BLaER1 treated with 17β-estradiol and CSF1 and Interleukin-3, amounts not matched to agents 10 nM and 100 nM (cell line): ENCODE measurements at regions not wholly inside any gene's neighbourhood (a gene's known extent, or its start where the extent isn't known, plus 50 kb on each side); places are given as distances from the start of the nearest gene placed in this dataset.

Experiments used
- H3K27ac ChIP-seq, 11 experiments: shearing (Covaris generic); formaldehyde crosslinking; 2 replicates each; pipeline ENCODE4 v1.8.1; 2022
- H3K27me3 ChIP-seq, 11 experiments: shearing (Covaris generic); formaldehyde crosslinking; 2 replicates each; pipeline ENCODE4 v1.8.1; 2022
- H3K36me3 ChIP-seq, 11 experiments: shearing (Covaris generic); formaldehyde crosslinking; 2 replicates each; pipeline ENCODE4 v1.8.1; 2022
- H3K4me1 ChIP-seq, 10 experiments: shearing (Covaris generic); formaldehyde crosslinking; 2 replicates each; pipeline ENCODE4 v1.8.1; 2022
- H3K4me2 ChIP-seq, 11 experiments: shearing (Covaris generic); formaldehyde crosslinking; 2 replicates each; pipeline ENCODE4 v1.8.1; 2022
- H3K4me3 ChIP-seq, 10 experiments: shearing (Covaris generic); formaldehyde crosslinking; 2 replicates each; pipeline ENCODE4 v1.8.1; 2022
- H3K9ac ChIP-seq, 11 experiments: shearing (Covaris generic); formaldehyde crosslinking; 2 replicates each; pipeline ENCODE4 v1.8.1; 2022
- H3K9me3 ChIP-seq, 11 experiments: shearing (Covaris generic); formaldehyde crosslinking; replicated peaks in 1 of 11; 2 replicates each; pipeline ENCODE4 v1.8.1; 2022
- H4K20me1 ChIP-seq, 11 experiments: shearing (Covaris generic); formaldehyde crosslinking; 2 replicates each; pipeline ENCODE4 v1.8.1; 2022
- Cebpa-rat ChIP-seq, 11 experiments: shearing (Covaris generic); IDR thresholded peaks; 2 replicates each; pipeline ENCODE4 v1.8.1; 2022

- TF ChIP-seq Cebpa-rat (IDR thresholded peaks at IDR 0.05) = no peak
- Histone ChIP-seq H3K27ac (no peak overlapping the region), H3K36me3 (no peaks in the 10 kb centered on the region), H3K9ac (no peak overlapping the region), H3K4me3 (no peak overlapping the region), H3K27me3 (no peaks in the 10 kb centered on the region), H3K4me2 (peak overlapping the region in 6 of 11 experiments; percentile 24 to 59 (median 50); a peak in 10 of 22 replicates), H3K9me3 (no peaks in the 10 kb centered on the region), H3K4me1 (peaks cover 0 to 13% (median 7%) of the 10 kb centered on the region in 10 experiments; a peak in 11 of 20 replicates), H4K20me1 (peaks cover 0 to 18% (median 0%) of the 10 kb centered on the region in 11 experiments; a peak in 2 of 22 replicates)
Observed at GRCh38 chr4:182189103-182189878, 53.9 kb upstream of the TENM3 start.

- Histone ChIP-seq H3K9me3 (no peaks in the 10 kb centered on the region), H3K36me3 (no peaks in the 10 kb centered on the region), H3K27ac (no peak overlapping the region), H4K20me1 (peaks cover 0 to 15% (median 0%) of the 10 kb centered on the region in 11 experiments; a peak in 2 of 22 replicates), H3K4me3 (no peak overlapping the region), H3K27me3 (no peaks in the 10 kb centered on the region), H3K4me2 (0 out of 22 replicates have a peak overlapping the region, but pooled peaks of 1 of the 11 experiments have one; percentile 49), H3K4me1 (peaks cover 0 to 13% (median 7%) of the 10 kb centered on the region in 10 experiments; a peak in 11 of 20 replicates), H3K9ac (no peak overlapping the region)
- no peak for TF ChIP-seq Cebpa-rat (IDR thresholded peaks at IDR 0.05)
Observed at GRCh38 chr4:182190306-182190705, 52.9 kb upstream of the TENM3 start.

GRCh38 chr4:182192511-182193181 lies 50.6 kb upstream of the TENM3 start:
- no peak for TF ChIP-seq Cebpa-rat (IDR thresholded peaks at IDR 0.05)
- Histone ChIP-seq H3K36me3 (no peaks in the 10 kb centered on the region), H3K4me1 (peaks cover 0 to 13% (median 7%) of the 10 kb centered on the region in 10 experiments; a peak in 11 of 20 replicates), H3K4me3 (no peak overlapping the region), H3K9me3 (no peaks in the 10 kb centered on the region), H3K27me3 (no peaks in the 10 kb centered on the region), H4K20me1 (peaks cover 0 to 11% (median 0%) of the 10 kb centered on the region in 11 experiments; a peak in 2 of 22 replicates), H3K4me2 (no peak overlapping the region), H3K9ac (no peak overlapping the region), H3K27ac (no peak overlapping the region)

- H3K9ac ChIP-seq = no peak overlapping the region
- no peak overlapping the region for H3K27ac ChIP-seq
Observed at GRCh38 chr4:182193311-182193710, 49.9 kb upstream of the TENM3 start.

More at GRCh38 chr4:182193311-182193710, 49.9 kb upstream of the TENM3 start:
- Histone ChIP-seq H3K4me1 (peaks cover 0 to 13% (median 7%) of the 10 kb centered on the region in 10 experiments; a peak in 11 of 20 replicates), H3K27me3 (no peaks in the 10 kb centered on the region), H4K20me1 (peaks cover 0 to 11% (median 0%) of the 10 kb centered on the region in 11 experiments; a peak in 2 of 22 replicates), H3K9me3 (no peaks in the 10 kb centered on the region; a peak in 3 of 22 replicates), H3K4me2 (no peak overlapping the region), H3K36me3 (no peaks in the 10 kb centered on the region), H3K4me3 (no peak overlapping the region)
- TF ChIP-seq Cebpa-rat (IDR thresholded peaks at IDR 0.05) = no peak
